NCI-H774 (cell line): ENCODE measurements at regions not wholly inside any gene's neighbourhood (a gene's known extent, or its start where the extent isn't known, plus 50 kb on each side); places are given as distances from the start of the nearest gene placed in this dataset.

Source experiments
- DNase-seq: peaks from one replicate; lab custom pipeline; 2025; lab: John Stamatoyannopoulos, UW

DNA sequence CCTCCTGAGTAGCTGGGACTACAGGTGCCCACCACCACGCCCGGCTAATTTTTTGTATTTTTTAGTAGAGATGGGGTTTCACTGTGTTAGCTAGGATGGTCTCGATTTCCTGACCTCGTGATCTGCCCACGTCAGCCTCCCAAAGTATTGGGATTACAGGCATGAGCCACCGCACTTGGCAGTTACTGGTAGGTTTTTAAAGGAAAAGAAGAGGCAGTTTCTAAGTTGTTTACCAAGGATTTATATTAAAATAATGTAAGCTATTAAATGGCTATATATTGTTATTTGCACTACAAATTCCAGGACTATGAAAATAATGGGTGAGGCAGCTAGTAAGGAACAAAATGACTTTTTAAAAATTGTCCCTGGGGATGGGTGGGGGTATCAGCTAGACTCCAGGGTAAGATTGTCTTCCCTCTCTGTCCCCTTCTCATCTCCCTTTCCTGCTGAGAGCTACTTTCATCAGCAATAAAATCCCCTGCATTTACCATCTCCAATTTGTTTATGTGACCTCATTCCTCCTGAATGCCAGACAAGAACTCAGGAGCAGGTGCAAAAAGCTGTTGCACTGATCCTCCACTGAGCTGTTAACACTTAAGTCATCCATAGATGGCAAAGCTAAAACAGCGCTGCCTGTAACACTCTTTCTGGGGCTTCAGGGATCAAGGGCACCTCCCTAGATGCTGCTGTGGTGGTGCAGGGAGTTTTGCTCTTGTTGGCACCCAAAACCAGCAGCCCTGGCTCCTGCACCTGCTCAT is 165.2 kb downstream of the ZPLD1 start:
- no peak for DNase-seq

DNA sequence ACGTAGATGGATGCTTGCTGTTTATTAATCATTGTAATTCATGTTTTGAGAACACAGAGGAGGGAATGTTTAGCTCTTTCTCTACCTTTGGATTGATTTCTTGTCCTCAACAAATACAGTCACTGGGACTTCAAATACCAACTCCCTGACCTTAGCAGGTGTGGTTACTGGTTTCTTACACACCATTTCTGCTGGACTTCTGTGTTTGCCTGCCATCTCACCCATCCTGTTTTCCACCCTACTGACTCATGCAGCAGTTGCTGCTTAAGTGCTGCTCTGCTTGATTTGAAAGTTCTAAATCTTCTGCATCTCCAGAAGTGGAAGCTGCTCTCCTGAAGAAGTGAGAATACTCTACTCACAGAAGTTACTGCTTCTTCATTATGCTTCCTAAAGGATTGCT is 170.3 kb downstream of the ZPLD1 start:
- no peak for DNase-seq

- no peak for DNase-seq
These were observed 174.1 kb downstream of the ZPLD1 start for GRCh38 chr3:102608875-102609274.

- DNase-seq, result no peak
These were observed 179.3 kb downstream of the ZPLD1 start for GRCh38 chr3:102614021-102614569.

DNA sequence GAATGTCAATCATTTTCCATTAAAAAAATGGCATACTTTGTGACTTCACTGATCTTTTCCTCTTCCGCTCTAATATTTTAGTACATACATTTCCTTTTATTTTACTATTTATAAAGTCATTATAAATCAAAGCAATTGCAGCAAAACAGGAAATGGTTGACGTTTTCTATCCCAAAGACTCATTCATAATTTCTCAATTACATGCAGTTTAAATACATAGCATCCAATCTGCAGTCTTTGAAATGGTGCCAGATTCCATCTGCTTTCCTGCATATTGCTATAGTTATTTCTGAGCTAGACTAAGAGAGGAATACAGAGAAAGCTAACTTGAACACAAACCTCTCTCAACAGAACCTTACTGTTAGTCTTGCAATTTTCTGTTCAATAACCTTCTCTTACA is 179.8 kb downstream of the ZPLD1 start:
- no peak for DNase-seq

GRCh38 chr3:102617381-102617780 is 182.6 kb downstream of the ZPLD1 start:
- no peak for DNase-seq

DNA sequence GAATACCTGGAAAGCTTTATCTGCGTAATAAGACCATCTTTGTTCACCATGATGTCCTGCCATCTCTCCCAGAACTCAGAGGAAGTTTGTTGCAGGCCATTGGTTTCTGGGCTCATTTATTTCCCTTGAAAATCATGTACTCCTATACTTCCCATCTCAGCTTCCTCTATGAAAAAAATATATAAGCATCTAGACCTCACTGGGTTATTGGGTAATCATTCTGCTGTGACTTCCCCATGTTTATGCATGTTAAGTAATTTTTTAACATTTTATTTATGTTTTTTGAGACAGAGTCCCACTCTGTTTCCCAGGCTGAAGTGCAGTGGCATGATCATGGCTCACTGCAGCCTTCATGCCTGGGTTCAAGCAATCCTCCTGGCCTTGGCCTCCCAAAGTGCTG is 184.5 kb downstream of the ZPLD1 start:
- no peak for DNase-seq

DNA sequence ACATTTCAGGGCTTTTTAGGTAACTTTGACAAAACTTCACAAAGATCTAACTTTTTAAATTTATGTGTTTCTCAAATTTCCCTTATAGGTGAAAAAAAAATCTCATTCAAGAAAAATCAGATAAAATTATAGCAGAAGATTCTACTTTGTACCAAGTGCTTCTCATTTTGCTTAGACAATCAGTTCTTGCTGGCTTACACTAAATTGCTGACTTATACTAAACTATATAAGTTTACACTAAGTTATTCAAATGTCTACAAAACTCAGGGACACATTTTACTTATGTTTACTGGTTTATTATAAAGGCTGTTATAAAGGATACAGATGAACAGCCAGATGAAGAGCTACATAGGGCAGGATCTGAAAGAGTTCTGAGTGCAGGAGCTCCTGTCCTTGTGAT is 195.1 kb downstream of the ZPLD1 start:
- DNase-seq, result no peak

DNA sequence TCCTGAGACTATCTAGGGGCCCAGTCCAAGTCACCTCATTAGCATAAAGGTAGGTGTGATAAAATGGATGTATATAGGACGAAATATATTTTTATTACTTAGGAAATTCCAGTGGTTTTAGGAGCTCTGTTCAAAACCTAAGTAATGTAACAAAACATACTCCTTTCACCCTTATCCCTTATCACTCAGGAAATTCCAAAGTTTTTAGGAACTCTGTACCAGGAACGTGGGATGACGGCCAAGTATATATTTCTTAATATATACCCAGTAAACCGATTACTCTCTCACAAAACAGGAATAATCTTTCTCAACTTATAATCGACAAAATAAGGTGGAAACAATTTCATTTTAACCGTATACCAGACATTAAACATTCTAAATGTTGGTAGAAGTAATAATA is 195.7 kb downstream of the ZPLD1 start:
- no peak for DNase-seq

DNA sequence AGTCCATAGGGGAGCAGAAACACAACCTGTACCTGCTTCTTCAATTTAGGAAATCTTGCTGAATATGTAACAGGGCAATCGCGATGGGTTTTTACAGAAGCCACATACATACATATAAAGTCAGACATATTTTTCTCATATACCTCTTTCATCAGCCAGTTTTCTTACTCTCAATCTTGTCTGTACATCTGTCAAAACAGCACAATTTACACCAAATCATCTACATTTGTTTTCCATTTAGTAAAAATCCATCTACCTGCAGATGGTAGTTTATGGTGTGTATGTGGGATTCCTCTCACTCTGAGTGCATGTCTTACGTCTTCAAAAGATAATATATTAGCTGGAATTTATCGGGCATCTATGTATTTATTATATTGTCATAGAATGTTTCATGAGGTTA is 208.7 kb downstream of the ZPLD1 start:
- no peak for DNase-seq

GRCh38 chr3:102646557-102646956 is 211.7 kb downstream of the ZPLD1 start:
- no peak for DNase-seq

DNA sequence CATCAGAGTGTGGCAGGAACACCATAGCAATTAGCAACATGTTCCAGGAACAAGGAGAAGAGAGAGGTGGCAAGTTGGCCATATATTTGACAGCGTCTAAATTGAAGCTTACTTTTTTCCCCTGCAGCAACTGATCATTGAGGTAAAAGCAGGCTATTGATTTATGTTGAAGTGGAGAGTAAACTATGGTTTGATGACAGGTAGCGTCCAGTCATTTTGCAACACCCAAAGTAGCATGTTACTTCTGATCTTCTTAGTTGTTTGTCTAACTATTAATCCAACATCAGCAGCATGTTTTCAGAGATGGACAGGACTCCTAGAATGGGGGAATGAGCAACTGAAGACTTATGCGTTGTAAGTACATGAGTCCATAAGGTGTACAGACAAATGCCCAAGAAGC is 225.8 kb downstream of the ZPLD1 start:
- DNase-seq, result no peak

DNA sequence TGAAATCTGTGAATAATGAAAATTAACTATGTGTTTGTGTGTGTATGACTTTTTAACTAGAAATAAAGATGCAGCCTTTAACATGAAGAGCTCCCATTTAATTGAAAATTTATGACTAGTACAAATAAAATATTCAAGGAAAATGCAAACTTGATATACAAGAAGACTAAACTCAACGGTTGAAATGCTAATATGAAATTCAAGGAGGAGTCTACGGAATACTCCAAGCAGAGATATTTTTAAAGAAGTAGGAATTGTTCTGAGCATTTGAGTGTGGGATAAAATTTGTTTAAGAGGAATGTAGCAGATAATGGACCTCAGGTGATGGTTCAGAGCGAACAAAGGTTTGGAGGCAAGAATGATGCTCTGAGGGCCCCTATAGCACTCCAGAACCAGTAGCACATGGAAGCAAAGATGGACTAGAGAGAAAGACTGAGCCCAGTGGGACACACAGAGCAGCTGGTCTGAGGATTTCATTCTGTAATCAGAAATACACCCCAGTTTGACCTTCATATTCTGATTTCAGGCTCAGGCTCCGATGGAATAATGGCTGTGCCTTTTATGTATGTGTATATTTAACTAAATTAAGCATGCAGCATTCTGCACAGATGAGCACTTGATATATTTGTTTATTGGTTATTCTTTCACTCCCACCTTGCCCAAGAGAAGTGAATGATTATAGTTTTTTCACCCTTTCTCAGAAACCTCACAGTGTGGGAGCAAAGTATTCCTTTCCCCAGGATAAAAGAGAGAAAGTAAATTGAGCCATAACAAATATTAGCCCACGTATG is 227.1 kb downstream of the ZPLD1 start:
- DNase-seq, result peak; percentile 22

DNA sequence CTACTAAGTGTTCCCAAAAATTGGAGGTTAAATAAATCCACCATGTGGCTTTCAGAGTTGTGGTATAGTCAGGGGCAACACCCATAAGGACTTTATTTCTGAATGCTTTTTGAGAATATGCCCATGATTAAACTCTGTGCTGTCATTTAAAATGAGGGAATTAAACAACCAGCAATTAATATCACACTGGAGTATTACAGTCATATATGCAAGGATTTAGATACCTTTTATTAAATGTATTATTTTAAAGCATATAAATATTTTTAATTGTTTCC is 227.6 kb downstream of the ZPLD1 start:
- no peak for DNase-seq

- no peak for DNase-seq
These were observed 229.3 kb downstream of the ZPLD1 start for GRCh38 chr3:102664126-102664525.

DNA sequence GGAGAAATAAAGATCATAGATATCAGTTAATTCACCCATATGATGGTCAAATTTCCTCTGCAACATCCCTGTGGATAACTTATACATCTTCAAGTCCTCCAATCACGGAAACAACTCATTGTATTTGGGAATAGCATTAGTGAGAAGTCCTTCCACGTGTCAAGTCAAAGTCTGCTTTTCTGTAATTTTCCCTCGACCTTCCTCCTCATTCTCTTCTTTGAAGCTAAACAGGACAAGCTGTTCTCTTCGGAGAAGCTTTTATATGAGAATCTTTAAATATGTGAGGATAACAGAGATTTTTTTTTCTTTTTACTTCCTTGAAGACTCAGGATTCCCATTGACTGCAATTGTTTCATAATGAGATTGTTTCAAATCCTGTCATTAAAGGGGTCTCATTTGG is 230.4 kb downstream of the ZPLD1 start:
- DNase-seq, result no peak

GRCh38 chr3:102668247-102668646 is 233.4 kb downstream of the ZPLD1 start:
- no peak for DNase-seq

GRCh38 chr3:102670986-102671385 is 236.2 kb downstream of the ZPLD1 start:
- no peak for DNase-seq

DNA sequence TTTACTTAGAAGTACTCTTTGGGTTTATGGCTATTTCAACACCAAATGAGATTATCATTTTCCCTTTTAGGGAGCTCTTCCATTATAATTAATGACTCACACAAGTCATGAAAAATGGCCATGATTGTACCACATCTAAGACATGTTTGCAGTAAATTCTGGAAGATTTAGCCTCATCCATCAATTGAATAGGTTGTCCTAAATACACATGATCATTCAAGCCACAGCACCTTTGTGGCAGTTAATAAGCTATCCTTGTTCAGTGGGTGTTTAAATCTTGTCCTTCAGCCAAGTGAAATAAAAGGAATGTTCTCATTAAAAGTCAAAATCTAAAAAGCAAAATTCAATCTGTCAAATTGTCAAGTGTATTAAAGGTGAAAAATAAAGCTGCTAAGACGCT is 237.5 kb downstream of the ZPLD1 start:
- no peak for DNase-seq

DNA sequence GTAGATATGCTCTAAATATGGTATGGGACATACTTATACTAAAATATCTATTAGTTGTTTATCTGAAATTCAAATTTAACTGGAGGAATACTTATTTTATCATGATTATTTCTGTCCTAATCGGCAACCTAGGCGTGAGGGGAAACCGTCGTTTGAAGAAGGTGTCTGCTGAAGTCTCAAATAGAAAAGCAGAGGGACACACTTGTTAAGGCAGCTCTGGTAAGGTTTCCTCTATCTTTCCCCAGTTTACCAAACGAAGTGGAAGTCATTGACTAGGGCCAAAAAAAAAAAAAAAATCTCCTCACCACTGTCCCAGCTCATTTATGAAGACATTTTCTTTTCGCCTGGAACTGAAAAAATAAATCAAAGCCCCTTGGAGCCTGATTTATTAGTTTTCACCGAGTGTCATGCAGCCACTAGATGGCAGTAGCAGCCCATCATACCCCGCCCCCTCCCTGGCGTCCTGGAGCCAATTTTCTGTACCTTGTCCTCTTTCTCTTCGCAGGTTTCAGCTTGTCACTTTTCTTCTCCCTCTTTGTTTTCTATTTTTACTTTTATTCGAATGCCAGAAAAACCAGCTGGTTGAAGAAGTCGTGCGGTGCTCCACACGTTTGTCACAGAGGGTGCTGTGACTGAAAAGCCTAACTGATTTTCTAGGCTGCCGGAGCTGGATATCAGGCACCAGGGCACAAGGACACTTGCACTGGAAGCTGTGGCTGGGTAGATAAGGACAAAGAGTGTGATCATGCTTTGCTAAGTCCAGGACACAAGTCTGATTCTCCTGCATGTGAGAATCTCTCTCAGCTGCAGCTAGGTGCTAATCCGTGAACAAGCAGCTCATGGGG is 238.7 kb downstream of the ZPLD1 start:
- DNase-seq, result peak; percentile 58

DNA sequence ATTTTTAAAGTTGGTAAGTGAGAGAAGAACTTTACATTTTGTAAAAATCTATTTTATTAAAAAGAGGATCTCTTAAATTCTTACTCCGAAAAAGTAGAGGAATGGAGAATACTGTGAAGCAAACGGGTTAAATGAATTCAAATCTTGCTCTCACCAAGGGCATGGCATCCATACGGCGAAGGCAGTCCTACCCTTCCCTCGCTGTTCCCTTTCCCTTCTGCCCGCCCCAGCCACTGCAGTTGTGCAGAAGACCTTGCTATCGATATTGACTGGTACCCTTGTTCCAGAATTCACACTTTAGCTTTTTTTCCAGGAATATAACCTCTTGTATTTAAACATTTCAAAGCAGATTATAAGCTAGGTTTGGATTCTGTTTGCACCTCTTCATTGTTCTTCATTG is 239.5 kb downstream of the ZPLD1 start:
- no peak for DNase-seq

GRCh38 chr3:102676424-102676823 is 241.6 kb downstream of the ZPLD1 start:
- DNase-seq, result no peak

- no peak for DNase-seq
These were observed 247.9 kb downstream of the ZPLD1 start for GRCh38 chr3:102682741-102683140.
